ENCODE measurements at regions not wholly inside any gene's neighbourhood (a gene's known extent, or its start where the extent isn't known, plus 50 kb on each side); places are given as distances from the start of the nearest gene placed in this dataset.

- TF ChIP-seq GATA2 (IDR thresholded peaks at IDR 0.05; ENCODE audit: low read depth, low read length) (no peak), GATA3 (IDR thresholded peaks at IDR 0.05; ENCODE audit: low read depth, low read length) (no peak)
Measured at GRCh38 chr4:33512397-33512796, 2731.9 kb downstream of the ARAP2 start.

All from SH-SY5Y (cell line).